Heart right ventricle (tissue), 16 donors: ENCODE measurements at regions not wholly inside any gene's neighbourhood (a gene's known extent, or its start where the extent isn't known, plus 50 kb on each side); places are given as distances from the start of the nearest gene placed in this dataset.
"Not testable (repeated sequence)": the region's sequence is repeated elsewhere in the genome, so short reads cannot be mapped to it uniquely, and the experiment has no call there.

Experiments
- ATAC-seq, 8 donors: fragments of 200-7000 bp; cut with Tn5 transposase; one replicate each; pipeline ENCODE4 v1.9.1; 2020; ENCODE audit warnings: mild to moderate bottlenecking in 8 of 8, moderate library complexity in 8 of 8, moderate number of reproducible peaks in 1 of 8
- DNase-seq, 2 donors: peaks; one replicate each; pipeline ENCODE4 v3.0.0-alpha.2; 2020
- H3K27ac ChIP-seq, 10 donors: fragments of 200-600 bp; sonication (generic) in 2 of 10; one replicate each; pipeline versions ENCODE4 v1.5.0 to v1.8.0; 2020 to 2022; ENCODE audit warnings: mild to moderate bottlenecking in 3 of 10
- H3K27me3 ChIP-seq, 7 donors: fragments of 200-600 bp; one replicate each; pipeline ENCODE4 v1.8.0; 2021 to 2022; ENCODE audit warnings: mild to moderate bottlenecking in 2 of 7
- H3K36me3 ChIP-seq, 9 donors: fragments of 200-600 bp; sonication (generic) in 1 of 9; one replicate each; pipeline versions ENCODE4 v1.5.0 to v1.8.0; 2020 to 2022; ENCODE audit warnings: mild to moderate bottlenecking in 2 of 9
- H3K4me1 ChIP-seq, 9 donors: fragments of 200-600 bp; sonication (generic) in 1 of 9; one replicate each; pipeline versions ENCODE4 v1.5.0 to v1.8.0; 2020 to 2022; ENCODE audit warnings: mild to moderate bottlenecking in 4 of 9
- H3K4me3 ChIP-seq, 10 donors: fragments of 200-600 bp; sonication (generic) in 2 of 10; one replicate each; pipeline versions ENCODE4 v1.5.0 to v1.8.0; 2020 to 2022; ENCODE audit warnings: mild to moderate bottlenecking in 7 of 10, moderate library complexity in 2 of 10
- H3K9me3 ChIP-seq, 11 donors: fragments of 200-600 bp in 10 of 11; sonication (generic) in 2 of 11; one replicate each; pipeline versions ENCODE4 v1.5.0 to v1.8.0; 2013 to 2022; ENCODE audit warnings: mild to moderate bottlenecking in 2 of 11, control low read depth in 1 of 11, moderate library complexity in 1 of 11
- CTCF ChIP-seq, 9 donors: fragments of 200-600 bp; sonication (generic) in 2 of 9; IDR thresholded peaks; one replicate each; pipeline versions ENCODE4 v1.5.0 to v1.8.0; 2021 to 2022; ENCODE audit warnings: antibody characterized with exemption in 9 of 9, mild to moderate bottlenecking in 5 of 9, moderate library complexity in 1 of 9
- WGBS, 2 donors: extraction: QIAGEN DNeasy Blood & Tissue Kit; methylation state at CpG; one replicate each; pipeline ENCODE4 v1.1.7; 2013; ENCODE audit warnings: inconsistent platforms in 1 of 2; 5-methylcytosine and 5-hydroxymethylcytosine counted together
- intact Hi-C, 10 donors: fragments of 100-400 bp; cut with DNase I; formaldehyde crosslinking; loops; one replicate each; pipeline versions ENCODE4 v1.11.1 to v1.14.2; 2022
- donor health status: Arrhythmogenic right ventricular cardiomyopathy.
- donor health status: ischemic (EF 13 %, LVEDD 7.1; RV severe dilation, severe dysfunction).
- donor health status: healthy with polysubstance abuse.
- donor health status: DM: no; HTN: yes; CAD: no.
- donor health status: DM: no; HTN: no; CAD: no.
- donor health status: ischemic (EF 25% LVEDD 6.9; RV normal size, moderate dysfunction).
- donor health status: ischemic (EF 25% LVEDD 5.7; RV mildly dilated, moderate dysfunction).
- donor health status: healthy.
- donor health status: DM: yes; HTN: yes; CAD: no.
- donor health status: Ischemic cardiomyopathy.
- donor health status: ischemic (EF 35%, LVEDD 5.7; RV mildly dilated, moderate dysfunction).
- donor health status: nonischemic (EF 11% LVEDD 7.7; RV severe dilation, severe dysfunction).
- donor health status: DM: yes; HTN: yes; CAD: no.
- donor health status: PGD.
- donor health status: ischemic (EF 29% LVEDD 5.4; RV normal size, mild dysfunction).
- donor health status: nonischemic (EF 23%, LVEDD 6.1; RV moderate dilation, normal function).

- ATAC-seq: no peak
- Histone ChIP-seq H3K4me1 (no peaks in the 10 kb centered on the region), H3K36me3 (no peaks in the 10 kb centered on the region), H3K4me3 (no peak overlapping the region), H3K27me3 (peaks cover 0 to 5% (median 0%) of the 10 kb centered on the region in 7 donors), H3K9me3 (no peaks in the 10 kb centered on the region), H3K27ac (no peak overlapping the region)
- 91 to 95% methylated on average over 1 of the region's 1 CpG for WGBS, 2 donors
- no peak for DNase-seq
- intact Hi-C loops: no loop called here
- no peak for TF ChIP-seq CTCF (IDR thresholded peaks at IDR 0.05)
Measured at GRCh38 chr5:120823328-120823727, 359.2 kb downstream of the PRR16 start.

- H3K4me3 ChIP-seq, ATAC-seq, H3K27me3 ChIP-seq, H3K4me1 ChIP-seq, intact Hi-C loops, H3K9me3 ChIP-seq, H3K27ac ChIP-seq, DNase-seq, H3K36me3 ChIP-seq: not testable (repeated sequence)
- 83 to 86% methylated on average over 12 to 13 of the region's 13 CpGs for WGBS, 2 donors
Measured at GRCh38 chr5:120831646-120832045, 367.5 kb downstream of the PRR16 start.

GRCh38 chr5:120841830-120842229 is 377.7 kb downstream of the PRR16 start:
- H3K27me3 ChIP-seq: no peaks in the 10 kb centered on the region
- no peaks in the 10 kb centered on the region for H3K9me3 ChIP-seq
- no peak for DNase-seq
- no peaks in the 10 kb centered on the region for H3K4me1 ChIP-seq
- intact Hi-C loops: no loop called here
- H3K36me3 ChIP-seq: no peaks in the 10 kb centered on the region
- no peak overlapping the region for H3K27ac ChIP-seq
- TF ChIP-seq CTCF (IDR thresholded peaks at IDR 0.05): no peak
- H3K4me3 ChIP-seq: no peak overlapping the region
- ATAC-seq: no peak

- DNase-seq: no peak
- Histone ChIP-seq H3K27ac (no peak overlapping the region), H3K4me3 (no peak overlapping the region), H3K27me3 (no peaks in the 10 kb centered on the region), H3K9me3 (no peaks in the 10 kb centered on the region), H3K4me1 (no peaks in the 10 kb centered on the region), H3K36me3 (no peaks in the 10 kb centered on the region)
- no peak for TF ChIP-seq CTCF (IDR thresholded peaks at IDR 0.05)
- ATAC-seq: no peak
- intact Hi-C loops: no loop called here
- WGBS, 2 donors: 47 to 64% methylated on average over 3 of the region's 3 CpGs
Measured at GRCh38 chr5:120843390-120843980, 379.4 kb downstream of the PRR16 start.

- peaks cover 0 to 2% (median 0%) of the 10 kb centered on the region in 11 donors for H3K9me3 ChIP-seq
- no peaks in the 10 kb centered on the region for H3K36me3 ChIP-seq
- no peak overlapping the region for H3K27ac ChIP-seq
- H3K27me3 ChIP-seq: no peaks in the 10 kb centered on the region
- DNase-seq (no peak), ATAC-seq (no peak)
- no peaks in the 10 kb centered on the region for H3K4me1 ChIP-seq
- no peak for TF ChIP-seq CTCF (IDR thresholded peaks at IDR 0.05)
- 65 to 70% methylated on average over 2 of the region's 2 CpGs for WGBS, 2 donors
- intact Hi-C loops: no loop called here
- no peak overlapping the region for H3K4me3 ChIP-seq
Measured at GRCh38 chr5:120848883-120849282, 384.8 kb downstream of the PRR16 start.
